ENCODE measurements at regions not wholly inside any gene's neighbourhood (a gene's known extent, or its start where the extent isn't known, plus 50 kb on each side); places are given as distances from the start of the nearest gene placed in this dataset.
A peak's percentile ranks its signal among the peaks of the same experiment; 100 is the strongest.

GRCh38 chr1:56409112-56409691 is 170.2 kb downstream of the PLPP3 start (continued):
- no peak for TF ChIP-seq ATF2 (IDR thresholded peaks at IDR 0.05; ENCODE audit: low read length)
- TF ChIP-seq ASH2L (IDR thresholded peaks at IDR 0.05; ENCODE audit: low read length) = peak; percentile 33
- TF ChIP-seq PHF8 (conservative IDR thresholded peaks at IDR 0.05; ENCODE audit: low read depth, low read length) = no peak
